ENCODE measurements at regions not wholly inside any gene's neighbourhood (a gene's known extent, or its start where the extent isn't known, plus 50 kb on each side); places are given as distances from the start of the nearest gene placed in this dataset.

DNA sequence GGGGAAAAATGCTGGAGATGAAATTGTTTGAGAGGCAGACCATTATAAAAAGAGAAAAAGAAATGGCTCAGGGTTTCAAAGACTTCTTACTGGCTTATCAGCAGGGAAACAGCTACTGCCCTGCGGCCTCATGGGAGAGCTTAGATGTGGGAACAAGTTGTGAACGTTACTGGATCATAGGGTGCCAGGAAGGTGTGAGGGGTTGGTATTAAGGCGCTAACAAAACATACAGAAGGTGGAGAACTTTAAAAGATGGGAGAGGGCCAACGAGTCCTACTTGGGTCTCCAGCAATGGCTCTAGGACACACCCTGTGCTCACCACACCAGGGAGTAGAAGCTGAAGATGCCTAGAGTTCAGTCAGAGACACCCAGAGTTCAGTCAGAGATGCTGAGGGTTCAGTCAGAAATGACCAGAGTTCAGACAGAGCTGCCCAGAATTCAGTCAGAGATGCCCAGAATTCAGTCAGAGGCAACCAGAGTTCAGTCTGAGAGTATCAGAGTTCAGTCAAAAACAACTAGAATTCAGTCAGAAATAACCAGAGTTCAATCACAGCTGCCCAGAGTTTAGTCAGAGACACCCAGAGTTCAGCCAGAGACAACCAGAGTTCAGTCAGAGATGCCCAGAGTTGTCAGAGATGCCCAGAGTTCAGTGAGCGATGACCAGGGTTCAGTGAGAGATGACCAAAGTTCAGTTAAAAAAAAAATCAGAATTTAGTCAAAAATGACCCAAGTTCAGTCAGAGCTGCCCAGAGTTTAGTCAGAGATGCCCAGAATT, 1103.6 kb downstream of the BCL11B start:
- DNase-seq (ENCODE audit: low spot score): no peak

DNA sequence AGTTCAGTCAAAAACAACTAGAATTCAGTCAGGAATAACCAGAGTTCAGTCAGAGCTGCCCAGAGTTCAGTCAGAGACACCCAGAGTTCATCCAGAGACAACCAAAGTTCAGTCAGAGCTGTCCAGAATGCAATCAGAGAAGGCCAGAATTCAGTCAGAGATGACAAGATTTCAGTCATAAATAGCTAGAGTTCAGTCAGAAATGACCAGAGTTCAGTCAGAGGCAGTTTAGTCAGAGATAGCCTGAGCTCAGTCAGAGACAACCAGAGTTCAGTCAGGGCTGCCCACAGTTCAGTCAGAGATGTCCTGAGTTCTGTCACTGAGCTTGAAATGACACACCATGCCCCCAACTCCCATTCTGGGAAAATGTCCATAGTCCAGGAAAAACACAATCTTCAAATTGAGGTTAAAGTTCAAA, 1102.8 kb downstream of the BCL11B start:
- DNase-seq (ENCODE audit: low spot score): no peak

DNA sequence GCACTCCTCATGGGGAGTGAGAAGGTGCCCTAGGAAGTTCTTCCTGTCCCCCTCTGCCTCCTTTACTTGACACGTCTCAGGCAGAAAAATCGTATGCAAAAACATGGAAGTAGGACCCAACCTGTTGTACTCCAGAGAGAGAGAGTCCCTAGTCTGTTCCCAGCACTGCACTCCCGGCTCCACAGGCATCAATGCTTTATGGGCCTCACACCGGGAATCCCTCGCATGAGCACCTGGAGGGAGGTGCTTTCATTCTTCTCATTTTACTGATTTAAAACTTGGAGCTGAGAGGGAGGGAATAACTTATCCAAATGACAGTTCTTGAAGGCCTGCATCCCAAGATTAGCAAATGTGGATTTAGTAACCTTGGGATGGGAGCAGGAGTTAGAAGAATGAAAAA, 1101.4 kb downstream of the BCL11B start:
- DNase-seq (ENCODE audit: low spot score): no peak

DNA sequence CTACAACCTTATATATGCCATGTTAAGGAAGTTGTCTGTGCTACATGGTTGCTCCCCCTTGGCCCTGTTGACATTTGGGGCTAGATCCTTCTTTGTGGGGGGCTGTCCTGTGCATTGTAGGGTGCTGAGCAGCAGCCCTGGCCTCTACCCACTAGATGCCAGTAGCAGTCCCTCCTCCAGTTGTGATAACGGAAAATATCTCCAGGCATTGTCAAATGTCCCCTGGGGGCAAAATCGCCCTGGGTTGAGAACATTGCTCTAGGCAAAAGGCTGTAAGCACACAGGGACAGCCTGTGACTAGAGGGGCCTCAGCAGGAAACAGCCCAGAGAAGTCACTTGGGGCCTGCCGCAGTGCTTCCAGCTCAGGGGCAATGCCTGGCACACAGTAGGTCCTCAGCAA, 1100.3 kb downstream of the BCL11B start:
- no peak for DNase-seq (ENCODE audit: low spot score)

DNA sequence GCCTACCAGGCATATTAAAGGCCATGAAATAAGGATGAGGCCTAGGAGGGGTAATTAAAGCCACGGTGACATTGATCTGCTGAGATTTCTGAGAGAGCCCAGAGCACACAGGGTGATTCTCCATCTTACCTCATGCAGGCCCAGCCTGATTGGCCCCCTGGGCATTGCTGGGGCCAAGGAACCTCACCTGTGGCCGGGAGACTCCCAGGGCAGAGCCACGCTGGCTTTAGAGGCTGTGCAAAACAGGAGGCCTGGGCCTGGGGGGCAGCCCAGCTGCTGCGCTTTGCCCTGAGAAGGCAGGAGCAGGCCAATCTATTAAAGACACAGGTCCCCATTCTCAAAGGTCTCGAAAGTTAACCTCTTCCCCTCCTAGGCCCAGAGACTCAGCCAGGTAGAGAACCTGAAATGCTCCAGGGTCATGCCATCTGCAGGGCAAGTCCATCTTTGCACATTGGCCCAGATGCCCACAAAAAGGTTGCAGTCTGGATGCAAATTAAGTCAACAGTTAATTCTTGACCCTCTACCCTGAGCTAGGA, 1099.7 kb downstream of the BCL11B start:
- DNase-seq (ENCODE audit: low spot score): no peak

DNA sequence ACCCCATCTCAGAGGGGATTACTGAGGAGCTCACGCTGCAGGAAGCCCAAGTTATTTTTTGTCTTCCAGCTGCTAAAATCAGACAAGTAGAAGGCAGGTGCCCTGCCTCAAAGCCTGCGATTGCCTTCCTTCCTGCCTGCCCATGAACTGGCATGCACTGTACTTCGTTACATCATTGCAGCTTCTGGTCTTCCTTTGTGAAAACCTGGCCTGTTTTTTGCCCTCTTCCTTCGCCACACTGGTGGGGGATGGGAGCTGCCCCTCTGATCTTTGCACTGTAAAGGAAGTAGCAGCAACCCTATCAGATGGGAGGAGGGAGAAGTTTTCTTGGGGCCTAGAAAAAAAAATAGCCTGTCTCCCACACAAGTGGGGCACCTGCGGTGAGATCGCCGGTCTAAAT, 1098.7 kb downstream of the BCL11B start:
- DNase-seq (ENCODE audit: low spot score): no peak

DNA sequence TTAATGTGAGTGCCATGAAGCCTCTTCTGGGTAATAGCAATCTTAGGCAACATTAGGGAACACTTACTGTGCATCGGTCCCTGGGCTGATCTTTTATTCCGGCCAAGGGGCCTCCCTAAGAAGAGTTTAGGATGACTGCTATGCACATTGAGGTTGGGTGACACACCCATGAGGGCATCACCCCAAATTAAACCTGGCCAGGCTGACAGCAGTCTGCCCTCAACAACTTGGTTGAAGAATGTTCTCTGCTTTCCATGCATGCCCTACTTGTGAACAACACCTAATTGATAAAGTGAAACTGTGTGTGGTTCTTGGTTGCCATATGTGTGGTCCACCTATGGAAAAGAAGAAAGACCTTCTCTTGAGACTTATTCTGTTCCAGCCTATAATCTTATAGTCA, 1098.0 kb downstream of the BCL11B start:
- no peak for DNase-seq (ENCODE audit: low spot score)

DNA sequence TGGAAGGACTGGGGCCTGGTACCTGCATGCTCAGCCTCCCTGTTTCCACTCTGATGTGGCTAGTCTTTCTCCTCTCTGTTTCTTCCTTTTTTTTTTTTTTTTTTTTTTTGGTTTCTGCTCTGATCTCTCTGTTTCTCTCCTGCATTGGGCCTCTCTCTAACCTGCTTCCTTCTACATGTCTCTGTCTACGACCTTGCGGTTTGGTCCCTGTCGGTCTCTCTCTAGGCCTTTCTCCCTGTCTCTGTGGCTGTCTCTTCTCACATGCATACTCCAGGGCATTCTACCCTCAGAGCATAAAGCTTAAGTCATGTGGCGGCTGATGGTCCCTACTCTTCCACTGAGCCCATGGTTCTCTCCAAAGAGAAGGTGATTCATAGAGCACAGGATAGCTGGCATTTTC, 1096.6 kb downstream of the BCL11B start:
- no peak for DNase-seq (ENCODE audit: low spot score)

DNA sequence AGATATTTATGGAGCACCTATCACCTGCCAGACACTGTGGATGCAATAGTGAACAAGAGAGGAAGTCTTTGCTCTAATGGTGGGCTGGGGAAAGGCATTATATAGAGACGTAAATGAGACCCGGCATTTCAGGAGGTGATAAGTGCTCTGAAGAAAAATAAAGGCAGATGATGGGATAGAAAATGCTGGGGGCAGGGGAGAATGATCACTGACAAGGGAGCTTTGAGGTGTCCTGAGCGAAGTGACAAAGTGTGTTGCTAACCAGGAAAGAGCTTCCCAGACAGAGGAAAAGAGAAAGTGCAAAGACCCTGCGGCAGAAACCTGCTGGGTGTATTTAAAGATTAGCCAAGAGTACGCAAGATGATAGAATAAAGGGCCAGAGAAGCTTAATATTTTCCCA, 1096.1 kb downstream of the BCL11B start:
- no peak for DNase-seq (ENCODE audit: low spot score)

DNA sequence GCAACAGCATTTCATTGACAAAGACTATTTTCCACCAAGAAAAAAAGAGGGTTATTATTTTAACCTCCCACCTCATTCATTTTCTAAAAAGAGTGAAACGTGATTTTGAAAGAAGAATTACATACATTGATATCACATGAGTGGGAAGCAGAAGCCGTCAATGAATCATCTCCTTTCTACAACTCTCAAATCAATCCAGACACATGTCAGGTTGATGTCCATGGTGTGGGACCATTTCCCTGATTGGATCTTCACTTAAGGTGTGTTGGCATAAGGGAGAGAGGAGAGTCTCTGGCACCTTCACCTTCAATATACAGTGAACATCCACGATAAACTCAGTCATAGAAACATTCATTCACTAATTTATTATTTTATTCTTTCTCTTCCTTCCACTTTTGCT, 1095.1 kb downstream of the BCL11B start:
- no peak for DNase-seq (ENCODE audit: low spot score)

DNA sequence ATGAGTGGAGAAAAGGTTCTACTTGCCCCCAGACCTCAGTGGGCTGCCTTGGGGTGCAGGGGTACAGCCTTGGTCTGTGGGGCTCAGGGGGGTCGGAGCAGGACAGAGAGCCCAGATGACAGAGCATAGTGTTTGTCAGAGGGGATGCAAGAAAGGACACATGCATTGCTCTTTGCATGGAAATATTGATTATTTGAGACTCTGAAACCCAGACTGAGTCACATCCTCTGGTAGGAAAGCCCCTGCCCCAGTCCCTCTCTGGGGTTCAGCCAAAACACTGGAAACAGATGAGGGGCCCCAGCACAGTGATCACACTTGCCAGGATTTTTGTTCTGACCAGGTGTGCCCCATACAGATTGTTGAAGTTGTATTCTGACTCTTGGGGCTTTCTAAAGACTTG, 1094.4 kb downstream of the BCL11B start:
- DNase-seq (ENCODE audit: low spot score): no peak

DNA sequence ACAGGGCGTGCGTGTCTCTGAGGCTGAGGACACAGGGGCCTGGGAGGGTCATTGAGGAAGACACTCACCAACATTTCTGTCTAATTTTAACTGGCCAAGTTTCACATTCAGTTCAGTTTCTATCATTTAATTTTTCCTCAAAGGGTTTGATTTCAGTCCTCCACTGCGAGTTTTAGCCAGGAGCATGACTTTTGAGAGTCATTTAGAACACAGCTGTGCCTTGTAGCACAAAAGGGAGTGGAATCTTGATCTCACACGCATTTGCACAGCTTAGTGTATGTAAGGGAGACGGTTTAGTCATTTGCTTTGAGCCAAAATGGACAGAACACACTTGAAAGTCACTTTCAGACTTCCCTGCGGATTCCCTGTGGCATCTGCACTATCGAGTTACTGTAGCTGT, 1090.8 kb downstream of the BCL11B start:
- no peak for DNase-seq (ENCODE audit: low spot score)

DNA sequence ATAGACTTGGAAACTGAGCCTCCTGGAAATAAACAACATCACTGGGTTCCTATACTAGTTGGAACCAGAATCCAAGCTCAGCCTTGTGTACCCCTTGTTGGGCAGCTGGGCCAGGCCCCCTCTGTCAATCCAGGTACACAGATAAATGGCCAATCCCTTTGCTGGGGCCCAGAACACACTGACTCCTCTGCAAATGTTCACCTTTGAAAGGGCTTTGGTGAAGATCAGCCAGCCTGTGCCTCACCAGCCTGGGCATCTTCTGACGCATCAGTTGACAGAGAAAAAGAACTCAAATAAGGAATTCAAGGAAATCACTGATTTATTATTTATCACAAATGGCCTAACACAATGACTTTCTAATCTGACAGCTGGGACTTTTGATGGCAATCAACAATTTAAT, 1090.2 kb downstream of the BCL11B start:
- DNase-seq (ENCODE audit: low spot score): no peak

DNA sequence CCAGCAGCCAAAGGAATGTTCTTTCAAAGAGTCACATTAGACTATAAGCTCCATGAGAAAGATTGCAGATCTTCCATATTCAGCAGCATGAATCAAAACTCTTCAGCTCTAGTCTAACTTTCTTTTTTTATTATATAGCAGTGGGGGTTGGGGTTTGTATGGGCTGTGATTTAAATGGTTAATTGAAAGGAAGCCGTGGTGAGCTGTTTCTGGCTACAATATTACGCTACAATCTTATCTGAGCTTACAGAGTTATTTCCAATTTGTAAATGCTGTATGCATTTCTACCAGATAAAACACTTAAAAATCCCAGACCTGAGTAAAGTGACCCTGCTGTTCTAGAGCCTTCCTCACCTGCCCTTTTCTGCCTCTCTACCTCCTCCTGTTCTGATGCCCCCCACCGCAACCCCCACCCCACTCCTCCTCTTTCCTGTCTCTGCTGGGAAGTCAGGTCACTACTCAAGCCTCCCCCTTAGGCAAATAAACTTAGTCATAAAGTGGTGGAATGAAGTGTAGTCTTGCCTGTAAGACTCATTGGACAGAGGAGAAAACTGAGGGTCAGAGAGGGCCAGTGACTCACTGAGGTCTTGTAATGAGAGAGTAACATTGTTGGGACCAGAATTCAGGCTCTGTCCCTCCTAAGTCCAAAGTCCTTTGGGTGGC, 1089.5 kb downstream of the BCL11B start:
- DNase-seq (ENCODE audit: low spot score): no peak

DNA sequence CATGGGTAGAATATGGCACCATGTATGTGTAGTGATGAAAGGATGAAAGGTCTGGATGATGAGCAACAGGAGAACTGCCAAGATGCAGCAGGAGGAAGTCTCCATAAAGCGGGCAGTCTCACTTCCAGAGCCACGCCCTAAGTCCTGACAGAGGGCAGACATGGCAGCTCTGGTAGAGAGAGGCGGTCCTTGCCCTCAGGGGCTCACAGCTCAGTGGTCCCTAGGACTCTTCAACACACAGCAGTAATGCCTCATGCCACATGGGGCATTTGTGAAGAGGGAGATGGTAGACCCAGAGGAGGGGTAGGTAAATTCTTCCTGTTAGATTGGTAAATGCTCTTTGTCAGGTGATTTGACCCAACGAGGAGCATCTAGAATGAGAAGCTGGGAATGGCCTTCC, 1088.4 kb downstream of the BCL11B start:
- no peak for DNase-seq (ENCODE audit: low spot score)

DNA sequence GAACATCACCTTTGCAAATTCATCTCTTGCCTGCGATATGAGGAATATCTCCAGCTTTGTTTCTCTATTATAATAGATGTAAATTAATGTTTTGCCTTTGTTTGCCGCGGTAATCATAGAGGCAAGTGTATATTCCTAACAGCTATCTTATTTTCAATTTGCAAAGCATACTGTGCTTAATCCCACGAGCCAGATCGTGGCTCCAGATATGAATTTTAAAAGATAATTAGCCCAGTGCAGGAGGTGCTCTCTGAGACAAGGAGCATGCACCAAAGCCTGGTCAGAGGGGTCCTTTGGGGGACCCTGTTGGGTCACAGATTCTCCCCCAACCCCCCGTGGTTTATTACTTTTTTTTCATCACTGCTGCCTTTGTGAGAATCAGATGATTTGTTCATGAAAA, 1087.5 kb downstream of the BCL11B start:
- no peak for DNase-seq (ENCODE audit: low spot score)

DNA sequence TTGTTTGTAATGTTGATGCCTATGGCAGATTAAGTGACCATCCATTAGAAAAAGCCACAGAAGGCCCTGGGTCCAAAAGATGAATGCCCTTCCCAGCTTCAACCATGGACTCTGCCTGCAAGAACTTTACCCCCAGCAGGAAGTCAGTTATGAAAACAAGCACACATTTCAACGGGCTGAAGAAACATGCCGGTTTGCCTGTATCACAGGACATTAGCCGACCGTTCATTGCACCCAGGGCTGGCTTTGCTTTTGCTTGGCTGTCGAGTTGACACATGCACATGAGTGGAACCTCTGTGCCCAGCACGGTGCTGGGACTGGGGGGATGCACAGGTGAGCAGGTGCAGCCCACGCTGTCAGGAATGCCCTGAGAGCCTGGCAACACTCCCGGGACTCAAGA, 1087.0 kb downstream of the BCL11B start:
- no peak for DNase-seq (ENCODE audit: low spot score)

DNA sequence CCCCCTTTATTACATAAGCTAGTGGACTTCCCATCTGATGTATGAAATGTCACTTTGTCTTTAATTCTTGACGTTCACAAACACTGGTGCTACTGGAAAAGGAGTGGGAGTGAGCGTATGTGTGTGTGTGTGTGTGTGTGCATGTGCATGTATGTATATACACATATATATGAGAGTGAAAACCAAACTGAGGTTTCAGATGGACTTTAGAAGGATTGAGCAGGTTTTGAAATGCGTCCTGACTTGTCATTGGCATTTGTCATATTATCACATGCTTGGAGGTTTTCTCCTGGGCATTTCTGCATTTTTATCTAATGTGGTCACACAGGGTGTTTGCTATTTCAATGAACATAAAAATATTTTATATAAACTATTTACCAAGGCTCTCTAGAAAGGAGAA, 1085.9 kb downstream of the BCL11B start:
- DNase-seq (ENCODE audit: low spot score): no peak

DNA sequence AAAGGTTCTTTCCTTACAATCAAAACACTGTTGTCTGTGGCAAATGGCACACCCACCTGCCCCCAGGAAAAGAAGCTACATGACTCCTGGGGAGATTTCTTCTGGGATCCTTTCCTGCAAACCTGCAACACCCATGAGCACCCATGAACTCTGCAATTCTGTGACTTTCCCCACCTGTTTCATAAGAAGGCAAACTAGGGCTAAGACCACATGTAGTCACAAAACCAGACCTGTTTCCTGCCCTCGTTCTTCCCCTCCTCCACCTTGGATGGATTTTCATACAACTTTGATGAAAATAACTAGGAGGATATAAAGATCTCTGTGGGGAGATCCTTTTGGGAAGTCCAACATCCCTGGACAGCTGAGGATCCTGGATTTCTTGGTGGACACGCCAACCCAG, 1084.7 kb downstream of the BCL11B start:
- no peak for DNase-seq (ENCODE audit: low spot score)

DNA sequence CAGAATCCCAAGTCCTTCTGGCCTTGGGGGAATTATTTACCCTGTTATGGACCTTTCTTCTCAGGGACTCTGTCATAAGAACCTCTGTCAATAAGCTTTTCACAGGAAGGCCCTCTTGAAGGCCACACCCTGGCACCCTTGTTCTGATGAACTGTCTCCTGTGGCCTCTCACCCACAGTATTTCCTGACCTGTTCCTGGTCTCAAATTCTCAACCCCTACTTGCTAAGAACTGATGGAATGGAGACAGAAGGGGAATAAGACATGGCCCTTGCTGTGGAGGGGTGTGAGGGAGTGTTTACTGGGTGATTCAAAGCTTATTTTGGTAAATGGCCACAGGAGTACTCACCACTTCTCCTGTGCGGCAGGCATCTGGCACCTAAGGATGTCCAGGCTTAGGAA, 1082.9 kb downstream of the BCL11B start:
- no peak for DNase-seq (ENCODE audit: low spot score)

DNA sequence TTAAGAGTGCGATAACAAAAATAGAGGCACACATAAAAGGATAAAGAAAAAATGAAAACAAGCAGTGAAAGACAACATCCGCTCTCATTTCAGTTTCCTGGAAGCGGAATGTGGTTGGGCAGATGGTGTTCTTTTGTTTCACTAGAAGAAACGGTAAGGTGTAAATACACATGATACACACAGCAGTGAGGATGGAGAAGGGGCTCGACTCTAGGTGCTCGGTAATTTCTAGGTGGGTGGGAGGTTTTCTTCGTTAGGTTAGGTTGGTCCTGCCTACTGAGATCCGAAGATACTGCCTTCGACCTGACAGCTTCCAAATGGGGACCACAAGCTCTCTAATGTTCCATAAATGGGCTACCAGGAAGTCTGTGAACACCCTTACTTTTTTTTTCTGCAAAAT, 1082.5 kb downstream of the BCL11B start:
- DNase-seq (ENCODE audit: low spot score): no peak

DNA sequence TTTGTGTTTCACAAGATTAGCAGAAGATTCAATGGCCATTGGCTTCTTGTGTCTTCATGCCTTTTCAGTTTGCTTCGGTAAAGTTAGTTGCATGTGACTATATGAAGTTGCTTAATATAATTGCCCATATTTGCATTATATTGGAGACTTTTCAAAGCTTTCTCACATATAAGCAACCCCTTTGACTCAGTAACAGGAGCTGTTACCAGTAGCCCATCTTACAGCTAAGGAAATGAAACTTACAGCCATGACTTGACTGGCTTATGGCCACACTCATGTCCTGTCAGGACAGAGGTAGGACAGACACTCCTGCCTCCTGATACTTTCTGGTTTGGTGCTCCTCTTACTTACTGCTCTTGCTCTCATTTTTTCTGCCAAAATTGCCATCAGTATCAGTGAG, 1082.1 kb downstream of the BCL11B start:
- DNase-seq (ENCODE audit: low spot score): no peak

DNA sequence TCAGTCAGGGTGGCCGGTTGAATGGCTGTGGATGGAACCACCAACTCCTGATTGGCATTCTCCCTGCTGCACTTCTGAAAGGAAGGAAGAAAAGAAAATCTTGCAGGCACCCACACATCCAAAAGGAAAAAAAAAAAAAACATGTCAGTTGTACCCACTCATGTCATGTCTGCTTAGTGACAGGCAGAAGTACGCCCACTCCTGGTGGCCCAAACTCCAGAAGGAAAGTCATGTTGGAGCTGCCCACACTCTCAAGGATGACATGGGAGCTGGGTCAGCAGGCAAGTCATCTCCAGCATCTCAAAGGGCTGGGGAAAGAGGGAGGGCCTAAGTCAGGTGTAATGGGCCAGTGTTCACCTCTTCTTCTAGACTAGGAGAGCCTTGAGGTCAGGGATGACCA, 1079.1 kb downstream of the BCL11B start:
- DNase-seq (ENCODE audit: low spot score): no peak

DNA sequence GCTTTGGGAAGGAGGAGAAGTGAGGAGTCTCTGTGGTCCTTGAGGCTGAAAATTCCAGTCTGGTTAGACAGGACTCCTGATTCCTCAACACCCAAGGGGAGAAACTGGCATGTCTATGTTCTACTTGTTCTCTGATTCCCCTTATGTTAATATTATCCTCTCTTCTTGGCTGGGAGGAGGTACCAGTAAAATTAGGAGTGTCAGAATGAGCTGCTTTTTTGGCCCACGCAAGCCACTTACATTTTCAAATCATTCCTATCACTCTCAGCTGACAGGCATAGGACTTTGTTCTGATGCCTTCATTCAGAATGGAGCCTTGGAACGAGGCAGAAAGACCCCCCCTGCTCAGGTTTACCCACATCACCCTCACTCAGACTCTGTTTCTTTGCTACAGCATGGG, 1077.2 kb downstream of the BCL11B start:
- DNase-seq (ENCODE audit: low spot score): no peak

Measured in HuH-7 (cell line).